ENCODE measurements at regions not wholly inside any gene's neighbourhood (a gene's known extent, or its start where the extent isn't known, plus 50 kb on each side); places are given as distances from the start of the nearest gene placed in this dataset.

GRCh38 chr5:53819482-53819881 is 259.0 kb downstream of the NDUFS4 start (continued):
- no peak for TF ChIP-seq ZNF10 (tag by site-specific recombination; IDR thresholded peaks at IDR 0.05)

- Histone ChIP-seq H3K27ac (ENCODE audit: extremely low read depth, low read depth, low read length) (no peak overlapping the region), H3K4me3 (ENCODE audit: low read depth, low read length) (no peak overlapping the region), H3K36me3 (ENCODE audit: control insufficient read depth in 2 of 2, insufficient read depth in 1 of 2, low read length in 2 of 2) (no peaks in the 10 kb centered on the region), H3K4me1 (ENCODE audit: control insufficient read depth, insufficient read depth, low read length) (no peaks in the 10 kb centered on the region), H3K9me3 (ENCODE audit: control insufficient read depth, insufficient read depth, low read depth, low read length) (no peaks in the 10 kb centered on the region)
- ChIA-PET CTCF (no interaction called here), POLR2A (no interaction called here)
- TF ChIP-seq ZNF24 (tag by site-specific recombination; IDR thresholded peaks at IDR 0.05) (no peak), ZNF354C (tag by site-specific recombination; IDR thresholded peaks at IDR 0.05; ENCODE audit: borderline replicate concordance, low read depth) (no peak), ZNF624 (tag by site-specific recombination; IDR thresholded peaks at IDR 0.05) (no peak), ZNF747 (tag by site-specific recombination; IDR thresholded peaks at IDR 0.05) (no peak), ZNF433 (tag by site-specific recombination; IDR thresholded peaks at IDR 0.05; ENCODE audit: low read depth) (no peak), ATF2 (tag by site-specific recombination; IDR thresholded peaks at IDR 0.05; ENCODE audit: low read depth) (no peak), ZNF549 (tag by site-specific recombination; IDR thresholded peaks at IDR 0.05) (no peak), ZNF639 (tag by site-specific recombination; IDR thresholded peaks at IDR 0.05) (no peak), ZNF704 (tag by site-specific recombination; IDR thresholded peaks at IDR 0.05) (no peak), ZFP3 (tag by site-specific recombination; IDR thresholded peaks at IDR 0.05; ENCODE audit: low read depth) (no peak), ZNF324 (tag by site-specific recombination; IDR thresholded peaks at IDR 0.05) (no peak), KLF9 (tag by site-specific recombination; IDR thresholded peaks at IDR 0.05; ENCODE audit: low read depth) (no peak), ZNF544 (tag by site-specific recombination; IDR thresholded peaks at IDR 0.05) (no peak), ZNF518A (tag by site-specific recombination; conservative IDR thresholded peaks at IDR 0.05; ENCODE audit: low read depth) (no peak)
These were observed 259.8 kb downstream of the NDUFS4 start for GRCh38 chr5:53820119-53820801.

Measured in HEK293 (cell line).